ENCODE measurements at regions not wholly inside any gene's neighbourhood (a gene's known extent, or its start where the extent isn't known, plus 50 kb on each side); places are given as distances from the start of the nearest gene placed in this dataset.
"Not testable (repeated sequence)": the region's sequence is repeated elsewhere in the genome, so short reads cannot be mapped to it uniquely, and the experiment has no call there.

DNA sequence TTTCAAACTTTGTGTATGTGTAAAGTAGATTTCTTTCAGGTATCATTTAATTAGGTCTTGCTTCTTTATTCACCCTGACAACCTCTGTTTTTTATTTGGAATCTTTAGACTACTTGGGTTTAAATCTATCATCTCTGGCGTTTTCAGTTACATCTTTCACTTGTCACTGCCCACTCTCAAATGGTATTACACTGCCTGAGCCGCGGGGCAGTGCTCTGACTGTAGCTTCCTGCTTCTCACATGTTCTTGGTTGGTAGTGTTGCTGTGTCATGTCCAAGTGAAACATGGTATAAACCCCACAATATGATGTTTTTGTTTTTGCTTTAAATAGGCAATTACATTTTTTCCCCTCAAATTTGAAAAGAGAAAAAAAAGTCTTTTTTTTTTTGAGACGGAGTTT, 68.3 kb downstream of the GOLGA6L22 start:
- TF ChIP-seq, protein P1, sequence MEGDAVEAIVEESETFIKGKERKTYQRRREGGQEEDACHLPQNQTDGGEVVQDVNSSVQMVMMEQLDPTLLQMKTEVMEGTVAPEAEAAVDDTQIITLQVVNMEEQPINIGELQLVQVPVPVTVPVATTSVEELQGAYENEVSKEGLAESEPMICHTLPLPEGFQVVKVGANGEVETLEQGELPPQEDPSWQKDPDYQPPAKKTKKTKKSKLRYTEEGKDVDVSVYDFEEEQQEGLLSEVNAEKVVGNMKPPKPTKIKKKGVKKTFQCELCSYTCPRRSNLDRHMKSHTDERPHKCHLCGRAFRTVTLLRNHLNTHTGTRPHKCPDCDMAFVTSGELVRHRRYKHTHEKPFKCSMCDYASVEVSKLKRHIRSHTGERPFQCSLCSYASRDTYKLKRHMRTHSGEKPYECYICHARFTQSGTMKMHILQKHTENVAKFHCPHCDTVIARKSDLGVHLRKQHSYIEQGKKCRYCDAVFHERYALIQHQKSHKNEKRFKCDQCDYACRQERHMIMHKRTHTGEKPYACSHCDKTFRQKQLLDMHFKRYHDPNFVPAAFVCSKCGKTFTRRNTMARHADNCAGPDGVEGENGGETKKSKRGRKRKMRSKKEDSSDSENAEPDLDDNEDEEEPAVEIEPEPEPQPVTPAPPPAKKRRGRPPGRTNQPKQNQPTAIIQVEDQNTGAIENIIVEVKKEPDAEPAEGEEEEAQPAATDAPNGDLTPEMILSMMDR (IDR thresholded peaks at IDR 0.05) = not testable (repeated sequence)
- TF ChIP-seq POLR2A, EP300, POLR2AphosphoS5 (IDR thresholded peaks at IDR 0.05): not testable (repeated sequence)
